Esophagus squamous epithelium (tissue), 5 donors: ENCODE measurements at regions not wholly inside any gene's neighbourhood (a gene's known extent, or its start where the extent isn't known, plus 50 kb on each side); places are given as distances from the start of the nearest gene placed in this dataset.

Experiments
- DNase-seq: peaks from one replicate; lab custom pipeline; 2025; lab: John Stamatoyannopoulos, UW
- H3K27ac ChIP-seq, 4 donors: fragments of 200-600 bp; sonication (generic); one replicate each; pipeline ENCODE4 v1.5.1; 2016 to 2019; ENCODE audit warnings: mild to moderate bottlenecking in 1 of 4
- H3K27me3 ChIP-seq, 4 donors: fragments of 200-600 bp; sonication (generic); 1 replicate in 3 of 4; 2 replicates in 1 of 4; pipeline versions ENCODE4 v1.5.1 to v1.6.0; 2017 to 2021; ENCODE audit warnings: antibody characterized with exemption in 1 of 4
- H3K36me3 ChIP-seq, 3 donors: fragments of 200-600 bp; sonication (generic); one replicate each; pipeline ENCODE4 v1.5.1; 2016 to 2019
- H3K4me1 ChIP-seq, 3 donors: fragments of 200-600 bp; sonication (generic); one replicate each; pipeline ENCODE4 v1.5.1; 2017 to 2019
- H3K4me3 ChIP-seq, 4 donors: fragments of 200-600 bp; sonication (generic); 1 replicate in 3 of 4; 2 replicates in 1 of 4; pipeline ENCODE4 v1.5.1; 2016 to 2019; ENCODE audit warnings: mild to moderate bottlenecking in 2 of 4, moderate library complexity in 1 of 4
- H3K9me3 ChIP-seq, 3 donors: fragments of 200-600 bp; sonication (generic); one replicate each; pipeline ENCODE4 v1.5.1; 2016 to 2019
- CTCF ChIP-seq, 6 experiments: fragments of 450-650 bp in 4 of 6; fragments of 200-600 bp in 2 of 6; sonication (generic) in 2 of 6; IDR thresholded peaks; one replicate each; pipeline ENCODE4 v1.5.1; 2016 to 2019; ENCODE audit warnings: antibody characterized with exemption in 6 of 6, mild to moderate bottlenecking in 4 of 6, moderate library complexity in 4 of 6
- POLR2A ChIP-seq, 4 donors: fragments of 450-650 bp; IDR thresholded peaks; one replicate each; pipeline ENCODE4 v1.6.1; 2017; ENCODE audit warnings: antibody characterized with exemption in 4 of 4, mild to moderate bottlenecking in 4 of 4, moderate library complexity in 3 of 4
- WGBS, 2 donors: methylation state at CpG; one replicate each; pipeline ENCODE4 v1.1.5; 2018; 5-methylcytosine and 5-hydroxymethylcytosine counted together
- intact Hi-C: fragments of 100-400 bp; cut with DNase I; formaldehyde crosslinking; loops from one replicate; pipeline ENCODE4 v1.15.0; 2022
- donor health status: DM: yes; HTN: yes; CAD: no.

- DNase-seq, result no peak
- Histone ChIP-seq H3K9me3 (no peaks in the 10 kb centered on the region), H3K27ac (no peak overlapping the region), H3K36me3 (no peaks in the 10 kb centered on the region), H3K27me3 (no peaks in the 10 kb centered on the region), H3K4me1 (peaks cover 0 to under 1% (median 0%) of the 10 kb centered on the region in 3 donors), H3K4me3 (no peak overlapping the region)
- TF ChIP-seq POLR2A (IDR thresholded peaks at IDR 0.05), result no peak
- no peak for TF ChIP-seq CTCF (IDR thresholded peaks at IDR 0.05)
- intact Hi-C loops, result no loop called here
- WGBS, 2 donors, result 79% methylated on average over 2 of the region's 2 CpGs
Measured at GRCh38 chr7:42627101-42627500, 284.8 kb downstream of the C7orf25 start.

DNA sequence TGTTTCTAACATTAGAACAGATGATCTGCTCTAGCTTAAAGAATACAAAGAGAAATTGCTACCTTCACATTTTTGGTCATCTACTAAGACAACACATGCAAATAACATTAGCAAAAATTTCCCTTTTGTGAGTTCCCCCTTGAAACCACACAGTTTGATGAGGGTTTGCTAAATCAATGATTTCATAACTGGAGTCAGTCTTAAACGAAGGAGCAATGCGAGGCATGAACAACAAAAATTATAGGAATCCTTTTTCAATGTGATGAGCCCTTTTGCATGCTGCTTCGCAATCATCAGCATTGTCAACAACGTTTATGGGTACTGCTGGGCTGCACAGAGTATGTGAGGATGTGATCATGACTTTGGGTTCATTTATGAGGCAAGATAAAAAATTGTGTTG is 286.4 kb downstream of the C7orf25 start:
- Histone ChIP-seq H3K27ac (no peak overlapping the region), H3K4me1 (peaks cover 0 to 10% (median 3%) of the 10 kb centered on the region in 3 donors), H3K36me3 (no peaks in the 10 kb centered on the region), H3K4me3 (no peak overlapping the region), H3K9me3 (no peaks in the 10 kb centered on the region), H3K27me3 (no peaks in the 10 kb centered on the region)
- DNase-seq, result no peak
- TF ChIP-seq POLR2A (IDR thresholded peaks at IDR 0.05), result no peak
- no peak for TF ChIP-seq CTCF (IDR thresholded peaks at IDR 0.05)
- intact Hi-C loops, result no loop called here
- WGBS, 2 donors, result 79 to 85% methylated on average over 4 of the region's 4 CpGs

GRCh38 chr7:42624471-42624870 is 287.4 kb downstream of the C7orf25 start:
- H3K36me3 ChIP-seq, result no peaks in the 10 kb centered on the region
- TF ChIP-seq CTCF (IDR thresholded peaks at IDR 0.05), result no peak
- no peak for TF ChIP-seq POLR2A (IDR thresholded peaks at IDR 0.05)
- H3K27me3 ChIP-seq, result no peaks in the 10 kb centered on the region
- H3K9me3 ChIP-seq, result no peaks in the 10 kb centered on the region
- intact Hi-C loops, result no loop called here
- no peak overlapping the region for H3K4me3 ChIP-seq
- H3K4me1 ChIP-seq, result peaks cover 0 to 10% (median 3%) of the 10 kb centered on the region in 3 donors
- no peak overlapping the region for H3K27ac ChIP-seq
- DNase-seq, result no peak

GRCh38 chr7:42621543-42622219 is 290.2 kb downstream of the C7orf25 start:
- Histone ChIP-seq H3K4me1 (peaks cover 0 to 27% (median 3%) of the 10 kb centered on the region in 3 donors), H3K9me3 (no peaks in the 10 kb centered on the region), H3K27me3 (no peaks in the 10 kb centered on the region), H3K27ac (peak overlapping the region in 1 of 4 donors; percentile 22), H3K4me3 (no peak overlapping the region), H3K36me3 (no peaks in the 10 kb centered on the region)
- no peak for DNase-seq
- intact Hi-C loops, result no loop called here
- 57 to 64% methylated on average over 3 of the region's 3 CpGs for WGBS, 2 donors
- TF ChIP-seq CTCF (IDR thresholded peaks at IDR 0.05) (no peak), POLR2A (IDR thresholded peaks at IDR 0.05) (no peak)

- TF ChIP-seq POLR2A (IDR thresholded peaks at IDR 0.05) (no peak), CTCF (IDR thresholded peaks at IDR 0.05) (no peak)
- H3K27me3 ChIP-seq, result no peaks in the 10 kb centered on the region
- no peak overlapping the region for H3K4me3 ChIP-seq
- no peak for DNase-seq
- no peak overlapping the region for H3K27ac ChIP-seq
- WGBS, 2 donors, result 81 to 89% methylated on average over 7 of the region's 7 CpGs
- H3K36me3 ChIP-seq, result no peaks in the 10 kb centered on the region
- intact Hi-C loops, result no loop called here
- peaks cover 0 to 27% (median 3%) of the 10 kb centered on the region in 3 donors for H3K4me1 ChIP-seq
- no peaks in the 10 kb centered on the region for H3K9me3 ChIP-seq
Measured at GRCh38 chr7:42618651-42619360, 293.1 kb downstream of the C7orf25 start.
